ENCODE measurements at regions not wholly inside any gene's neighbourhood (a gene's known extent, or its start where the extent isn't known, plus 50 kb on each side); places are given as distances from the start of the nearest gene placed in this dataset.
A peak's percentile ranks its signal among the peaks of the same experiment; 100 is the strongest.
"Not testable (repeated sequence)": the region's sequence is repeated elsewhere in the genome, so short reads cannot be mapped to it uniquely, and the experiment has no call there.

DNA sequence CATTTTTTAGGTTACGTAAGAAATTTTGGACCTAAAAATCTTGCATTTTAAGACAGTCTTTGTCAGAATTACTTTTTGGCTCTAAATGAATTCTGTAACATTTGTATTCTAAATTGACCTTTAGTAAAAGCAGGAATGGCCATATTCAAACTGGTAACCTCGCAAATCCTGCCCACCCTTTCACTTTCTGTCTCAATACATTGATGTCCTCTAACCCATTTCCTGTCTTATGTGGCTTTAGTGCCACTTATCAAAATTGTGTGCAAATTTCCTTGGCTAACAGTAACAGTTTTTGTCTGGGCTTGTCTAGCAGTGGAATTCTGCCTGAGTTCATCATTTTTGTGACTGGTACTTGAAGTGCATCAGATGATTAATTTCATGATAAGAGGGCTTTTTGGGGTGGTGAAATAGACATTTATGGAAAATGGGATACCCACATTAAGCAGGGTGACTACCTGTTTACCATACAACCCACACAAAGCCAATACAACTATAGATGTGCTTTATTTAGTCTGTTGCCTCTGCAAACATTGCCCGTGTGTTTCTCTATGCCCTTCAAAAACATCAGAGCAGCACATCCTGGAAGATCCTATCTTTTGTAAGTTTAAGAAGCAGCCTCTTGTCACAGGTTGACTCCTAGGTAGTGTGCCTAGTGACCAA, 98.7 kb upstream of the FAM72C start:
- H3K36me3 ChIP-seq (ENCODE audit: control insufficient read depth in 3 of 3, insufficient read depth in 2 of 3, low read depth in 1 of 3, low read length in 3 of 3); H3K27me3 ChIP-seq (ENCODE audit: control insufficient read depth in 3 of 3, insufficient read depth in 3 of 3, low read length in 3 of 3); H3K9me3 ChIP-seq (ENCODE audit: control insufficient read depth in 2 of 2, insufficient read depth in 1 of 2, low read depth in 1 of 2, low read length in 1 of 2); FAIRE-seq; H3K27ac ChIP-seq (ENCODE audit: low read depth in 1 of 3, low read length in 2 of 3); DNase-seq; H3K4me1 ChIP-seq (ENCODE audit: control insufficient read depth in 3 of 3, insufficient read depth in 2 of 3, low read depth in 1 of 3, low read length in 2 of 3); H3K4me3 ChIP-seq (ENCODE audit: low read depth in 1 of 3, low read length in 3 of 3): not testable (repeated sequence)
- WGBS, 3 donors, result no CpG with 5 or more reads among the region's 3 CpGs

GRCh38 chr1:144067042-144067441, 95.3 kb upstream of the FAM72C start:
- H3K27me3 ChIP-seq (ENCODE audit: control insufficient read depth in 3 of 3, insufficient read depth in 3 of 3, low read length in 3 of 3); H3K4me1 ChIP-seq (ENCODE audit: control insufficient read depth in 3 of 3, insufficient read depth in 2 of 3, low read depth in 1 of 3, low read length in 2 of 3); H3K27ac ChIP-seq (ENCODE audit: low read depth in 1 of 3, low read length in 2 of 3); H3K9me3 ChIP-seq (ENCODE audit: control insufficient read depth in 2 of 2, insufficient read depth in 1 of 2, low read depth in 1 of 2, low read length in 1 of 2); H3K4me3 ChIP-seq (ENCODE audit: low read depth in 1 of 3, low read length in 3 of 3); FAIRE-seq; DNase-seq; H3K36me3 ChIP-seq (ENCODE audit: control insufficient read depth in 3 of 3, insufficient read depth in 2 of 3, low read depth in 1 of 3, low read length in 3 of 3): not testable (repeated sequence)
- WGBS, 3 donors, result no CpG with 5 or more reads among the region's 7 CpGs

DNA sequence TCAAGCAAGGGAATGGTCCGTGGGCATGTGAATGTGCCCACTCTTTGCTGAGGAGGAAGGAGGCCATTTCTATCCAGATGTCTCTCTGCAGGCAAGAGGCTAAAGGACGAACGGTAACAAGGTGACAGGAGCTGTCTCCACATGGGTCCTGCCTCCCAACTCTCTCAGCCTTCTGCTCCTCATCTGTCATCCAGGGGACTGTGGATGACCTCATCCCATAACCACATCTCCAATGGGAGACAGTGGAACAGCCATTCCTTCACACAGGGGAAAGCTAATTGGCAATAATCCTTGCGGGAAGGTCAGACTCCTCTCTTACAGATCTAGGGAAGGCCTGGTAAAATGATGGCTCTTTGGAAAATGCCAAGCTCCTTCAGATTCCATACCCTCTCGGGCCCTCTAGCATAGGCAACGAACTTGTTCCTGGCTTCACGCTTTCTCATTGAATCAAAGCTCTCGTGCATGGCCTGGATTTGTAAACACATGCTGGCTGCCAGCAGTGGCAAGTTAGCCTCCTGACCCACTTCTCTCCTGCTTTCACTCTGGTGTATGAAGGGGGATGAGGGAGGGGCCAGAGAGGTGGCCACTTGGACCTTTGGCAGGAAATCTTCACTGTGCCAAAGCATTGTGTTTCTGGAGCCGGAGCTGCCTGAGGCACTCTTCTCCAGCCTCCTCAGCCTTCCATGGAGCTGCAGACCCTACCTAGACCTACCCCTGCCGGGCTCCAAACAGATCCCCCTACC, 94.5 kb upstream of the FAM72C start:
- H3K36me3 ChIP-seq (ENCODE audit: control insufficient read depth in 3 of 3, insufficient read depth in 2 of 3, low read depth in 1 of 3, low read length in 3 of 3); H3K9me3 ChIP-seq (ENCODE audit: control insufficient read depth in 2 of 2, insufficient read depth in 1 of 2, low read depth in 1 of 2, low read length in 1 of 2); H3K4me1 ChIP-seq (ENCODE audit: control insufficient read depth in 3 of 3, insufficient read depth in 2 of 3, low read depth in 1 of 3, low read length in 2 of 3); FAIRE-seq; DNase-seq; H3K4me3 ChIP-seq (ENCODE audit: low read depth in 1 of 3, low read length in 3 of 3); H3K27me3 ChIP-seq (ENCODE audit: control insufficient read depth in 3 of 3, insufficient read depth in 3 of 3, low read length in 3 of 3); H3K27ac ChIP-seq (ENCODE audit: low read depth in 1 of 3, low read length in 2 of 3): not testable (repeated sequence)
- WGBS, 3 donors, result 62 to 82% (median 78%) methylated on average over 4 of the region's 10 CpGs

DNA sequence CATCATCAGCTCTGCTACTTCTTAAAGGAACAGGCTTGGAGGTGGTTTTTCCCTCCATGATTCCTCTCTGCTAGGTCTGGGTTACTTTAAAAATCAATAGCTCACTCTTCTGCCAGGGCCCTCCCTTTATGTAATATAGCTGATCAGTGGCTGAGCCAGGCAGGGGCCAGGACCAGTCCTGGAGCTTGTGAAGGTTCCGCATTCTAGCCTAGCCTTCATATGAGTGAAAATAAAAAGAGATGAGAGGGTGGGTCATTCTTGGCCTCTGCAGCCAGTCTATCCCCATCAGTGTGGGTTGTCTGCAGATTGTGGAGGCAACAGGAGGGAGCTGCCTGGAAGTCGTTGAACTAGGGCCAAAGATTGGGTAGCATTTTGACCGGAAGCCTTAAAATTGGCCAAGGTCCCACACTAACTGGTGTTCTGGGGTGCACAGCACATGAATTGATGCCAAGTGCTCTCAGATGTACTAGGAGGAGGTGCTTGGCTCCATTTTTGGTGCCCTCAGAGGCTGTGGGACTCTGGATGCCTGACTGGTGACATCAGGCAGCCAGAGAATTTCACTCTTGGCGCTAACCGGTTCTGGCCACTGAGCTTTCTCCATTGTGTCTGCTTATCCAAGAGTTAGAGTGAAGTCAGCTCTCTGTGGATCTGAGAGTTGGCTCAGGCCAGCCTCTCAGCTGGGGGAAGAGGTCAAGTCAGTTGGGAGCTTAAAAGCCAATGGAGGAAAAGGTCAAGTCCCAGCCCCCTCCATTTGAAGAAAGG, 93.7 kb upstream of the FAM72C start:
- H3K9me3 ChIP-seq (ENCODE audit: control insufficient read depth in 2 of 2, insufficient read depth in 1 of 2, low read depth in 1 of 2, low read length in 1 of 2); H3K36me3 ChIP-seq (ENCODE audit: control insufficient read depth in 3 of 3, insufficient read depth in 2 of 3, low read depth in 1 of 3, low read length in 3 of 3); DNase-seq; H3K27ac ChIP-seq (ENCODE audit: low read depth in 1 of 3, low read length in 2 of 3); H3K27me3 ChIP-seq (ENCODE audit: control insufficient read depth in 3 of 3, insufficient read depth in 3 of 3, low read length in 3 of 3); FAIRE-seq; H3K4me3 ChIP-seq (ENCODE audit: low read depth in 1 of 3, low read length in 3 of 3); H3K4me1 ChIP-seq (ENCODE audit: control insufficient read depth in 3 of 3, insufficient read depth in 2 of 3, low read depth in 1 of 3, low read length in 2 of 3): not testable (repeated sequence)
- no CpG with 5 or more reads among the region's 5 CpGs for WGBS, 3 donors

DNA sequence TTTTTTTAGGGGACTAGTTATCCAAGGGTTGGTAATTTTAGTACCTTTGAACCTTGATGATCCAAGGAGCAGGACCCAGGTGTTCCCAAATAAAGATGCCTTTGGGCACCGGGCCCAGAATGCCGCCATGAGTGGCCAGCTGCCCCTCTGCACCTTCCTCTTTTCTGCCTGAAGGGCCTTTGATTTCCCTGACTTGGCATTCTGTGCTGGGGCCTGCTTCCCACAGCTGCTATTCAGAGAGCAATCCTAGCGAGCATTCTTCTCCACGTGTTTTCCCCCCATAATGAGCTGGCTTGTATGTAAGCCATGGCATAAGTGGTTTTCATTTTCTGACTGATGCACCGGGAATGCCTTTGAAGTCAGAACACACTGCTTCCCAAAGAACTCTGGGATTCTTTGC, 77.6 kb upstream of the FAM72C start:
- not testable (repeated sequence) for H3K4me3 ChIP-seq (ENCODE audit: low read depth in 1 of 3, low read length in 3 of 3); H3K27me3 ChIP-seq (ENCODE audit: control insufficient read depth in 3 of 3, insufficient read depth in 3 of 3, low read length in 3 of 3); H3K36me3 ChIP-seq (ENCODE audit: control insufficient read depth in 3 of 3, insufficient read depth in 2 of 3, low read depth in 1 of 3, low read length in 3 of 3); FAIRE-seq; H3K27ac ChIP-seq (ENCODE audit: low read depth in 1 of 3, low read length in 2 of 3); DNase-seq; H3K4me1 ChIP-seq (ENCODE audit: control insufficient read depth in 3 of 3, insufficient read depth in 2 of 3, low read depth in 1 of 3, low read length in 2 of 3); H3K9me3 ChIP-seq (ENCODE audit: control insufficient read depth in 2 of 2, insufficient read depth in 1 of 2, low read depth in 1 of 2, low read length in 1 of 2)
- no CpG with 5 or more reads among the region's 5 CpGs for WGBS, 3 donors

DNA sequence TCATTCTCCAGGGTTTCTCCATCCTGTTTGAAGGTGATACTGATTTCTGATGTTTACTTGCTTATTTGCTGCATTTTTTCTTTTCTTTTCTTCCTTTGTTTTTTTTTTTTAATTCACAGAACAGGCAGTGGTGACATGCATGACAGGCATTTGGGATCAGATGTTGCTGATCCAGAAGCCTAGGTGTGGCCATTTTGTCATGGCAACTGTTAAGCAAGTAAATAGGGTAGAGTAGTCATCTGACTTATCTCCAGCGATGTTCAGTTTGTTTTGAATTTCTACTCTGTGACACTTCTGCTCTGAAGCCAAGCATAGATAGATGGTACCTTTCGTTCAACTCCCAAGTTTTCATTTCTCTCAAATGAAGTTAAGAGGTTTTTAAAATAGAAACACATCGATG, 74.9 kb upstream of the FAM72C start:
- H3K27me3 ChIP-seq (ENCODE audit: control insufficient read depth in 3 of 3, insufficient read depth in 3 of 3, low read length in 3 of 3); H3K27ac ChIP-seq (ENCODE audit: low read depth in 1 of 3, low read length in 2 of 3); H3K4me3 ChIP-seq (ENCODE audit: low read depth in 1 of 3, low read length in 3 of 3); H3K4me1 ChIP-seq (ENCODE audit: control insufficient read depth in 3 of 3, insufficient read depth in 2 of 3, low read depth in 1 of 3, low read length in 2 of 3); H3K36me3 ChIP-seq (ENCODE audit: control insufficient read depth in 3 of 3, insufficient read depth in 2 of 3, low read depth in 1 of 3, low read length in 3 of 3); FAIRE-seq; DNase-seq; H3K9me3 ChIP-seq (ENCODE audit: control insufficient read depth in 2 of 2, insufficient read depth in 1 of 2, low read depth in 1 of 2, low read length in 1 of 2): not testable (repeated sequence)
- WGBS, 3 donors, result no CpG with 5 or more reads among the region's 3 CpGs

- H3K4me1 ChIP-seq (ENCODE audit: control insufficient read depth in 3 of 3, insufficient read depth in 2 of 3, low read depth in 1 of 3, low read length in 2 of 3); H3K4me3 ChIP-seq (ENCODE audit: low read depth in 1 of 3, low read length in 3 of 3); H3K36me3 ChIP-seq (ENCODE audit: control insufficient read depth in 3 of 3, insufficient read depth in 2 of 3, low read depth in 1 of 3, low read length in 3 of 3); FAIRE-seq; H3K9me3 ChIP-seq (ENCODE audit: control insufficient read depth in 2 of 2, insufficient read depth in 1 of 2, low read depth in 1 of 2, low read length in 1 of 2); H3K27me3 ChIP-seq (ENCODE audit: control insufficient read depth in 3 of 3, insufficient read depth in 3 of 3, low read length in 3 of 3); H3K27ac ChIP-seq (ENCODE audit: low read depth in 1 of 3, low read length in 2 of 3): not testable (repeated sequence)
- peak in 1 of 2 donors; percentile 2 for DNase-seq
- WGBS, 3 donors, result 66 to 76% (median 70%) methylated on average over 7 of the region's 13 CpGs
Observed at GRCh38 chr1:144045751-144046546, 74.2 kb upstream of the FAM72C start.

DNA sequence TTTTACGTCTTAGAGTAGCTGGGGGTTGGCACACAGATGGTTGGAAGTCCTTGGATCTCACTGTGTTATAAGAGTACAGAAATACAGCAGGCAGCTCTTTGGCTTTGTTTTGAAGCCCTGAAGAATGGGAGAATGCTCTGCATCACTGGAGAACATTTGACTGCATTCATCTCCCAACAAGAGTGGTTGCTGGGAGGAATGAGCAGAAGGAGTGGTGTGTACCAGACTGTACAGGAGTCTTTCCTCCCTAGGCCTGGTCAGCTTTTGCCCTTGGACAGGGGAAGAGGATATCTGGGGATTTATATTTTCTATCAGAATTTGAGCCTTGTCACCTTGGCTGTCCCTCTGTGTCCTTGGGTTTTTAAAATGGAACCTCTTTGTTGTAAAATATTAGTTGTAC, 70.5 kb upstream of the FAM72C start:
- not testable (repeated sequence) for FAIRE-seq; H3K4me3 ChIP-seq (ENCODE audit: low read depth in 1 of 3, low read length in 3 of 3); H3K27ac ChIP-seq (ENCODE audit: low read depth in 1 of 3, low read length in 2 of 3); H3K36me3 ChIP-seq (ENCODE audit: control insufficient read depth in 3 of 3, insufficient read depth in 2 of 3, low read depth in 1 of 3, low read length in 3 of 3); H3K9me3 ChIP-seq (ENCODE audit: control insufficient read depth in 2 of 2, insufficient read depth in 1 of 2, low read depth in 1 of 2, low read length in 1 of 2); DNase-seq; H3K27me3 ChIP-seq (ENCODE audit: control insufficient read depth in 3 of 3, insufficient read depth in 3 of 3, low read length in 3 of 3); H3K4me1 ChIP-seq (ENCODE audit: control insufficient read depth in 3 of 3, insufficient read depth in 2 of 3, low read depth in 1 of 3, low read length in 2 of 3)
- no CpG with 5 or more reads among the region's 1 CpG for WGBS, 3 donors

Data from small intestine (tissue), 7 donors.